H9 (cell line): ENCODE measurements at regions not wholly inside any gene's neighbourhood (a gene's known extent, or its start where the extent isn't known, plus 50 kb on each side); places are given as distances from the start of the nearest gene placed in this dataset.

ENCODE experiments used
- DNase-seq: peaks from one replicate; pipeline ENCODE4 v3.0.0-alpha.2; 2017
- H2AFZ ChIP-seq: one replicate; pipeline ENCODE4 v1.6.1; 2013; ENCODE audit warnings: mild to moderate bottlenecking, low read length, control low read depth, moderate library complexity
- H2AK5ac ChIP-seq: 2 replicates; pipeline ENCODE4 v1.6.1; 2013; ENCODE audit warnings: low read length, control low read depth, mixed read lengths; ENCODE audit not compliant: insufficient read length
- H2BK120ac ChIP-seq: one replicate; pipeline ENCODE4 v1.6.1; 2013; ENCODE audit warnings: low read depth, mild to moderate bottlenecking, low read length, control low read depth, inconsistent platforms; ENCODE audit not compliant: poor library complexity, severe bottlenecking
- H2BK12ac ChIP-seq: 2 replicates; pipeline ENCODE4 v1.6.1; 2013; ENCODE audit warnings: low read length, control low read depth, mixed read lengths, low read depth; ENCODE audit not compliant: insufficient read length
- H2BK15ac ChIP-seq: 2 replicates; pipeline ENCODE4 v1.6.1; 2013; ENCODE audit warnings: low read depth, low read length, control low read depth
- H2BK20ac ChIP-seq: one replicate; pipeline ENCODE4 v1.6.1; 2013; ENCODE audit warnings: low read depth, mild to moderate bottlenecking, low read length, control low read depth, inconsistent platforms; ENCODE audit not compliant: poor library complexity, severe bottlenecking
- H2BK5ac ChIP-seq: 2 replicates; pipeline ENCODE4 v1.6.1; 2013; ENCODE audit warnings: low read length, control low read depth, mixed read lengths; ENCODE audit not compliant: insufficient read length
- H3K14ac ChIP-seq: 2 replicates; pipeline ENCODE4 v1.6.1; 2013; ENCODE audit warnings: low read length, control low read depth; ENCODE audit not compliant: insufficient read depth
- H3K18ac ChIP-seq: 2 replicates; pipeline ENCODE4 v1.6.1; 2013; ENCODE audit warnings: low read depth, mild to moderate bottlenecking, mixed read lengths, low read length, control low read depth; ENCODE audit not compliant: insufficient read length
- H3K23ac ChIP-seq: 2 replicates; pipeline ENCODE4 v1.6.1; 2013; ENCODE audit warnings: low read length, control low read depth, mixed read lengths, low read depth; ENCODE audit not compliant: insufficient read length
- H3K23me2 ChIP-seq: 2 replicates; pipeline ENCODE4 v1.6.1; 2013; ENCODE audit warnings: low read depth, mild to moderate bottlenecking, mixed read lengths, low read length, control low read depth; ENCODE audit not compliant: insufficient read length, poor library complexity, severe bottlenecking
- H3K27ac ChIP-seq: 2 replicates; pipeline ENCODE4 v1.5.1; 2013; ENCODE audit warnings: low read length, control low read depth, mixed read lengths, low read depth; ENCODE audit not compliant: insufficient read length
- H3K27me3 ChIP-seq: 2 replicates; pipeline ENCODE4 v1.6.1; 2013; ENCODE audit warnings: low read length, control low read depth, inconsistent platforms; ENCODE audit not compliant: insufficient read depth
- H3K4ac ChIP-seq: 2 replicates; pipeline ENCODE4 v1.6.1; 2013; ENCODE audit warnings: low read depth, mild to moderate bottlenecking, control low read depth, inconsistent platforms, low read length, moderate library complexity
- H3K4me1 ChIP-seq: 2 replicates; pipeline ENCODE4 v1.6.1; 2013; ENCODE audit warnings: low read length, control low read depth, inconsistent platforms; ENCODE audit not compliant: insufficient read depth
- H3K4me2 ChIP-seq: 2 replicates; pipeline ENCODE4 v1.6.1; 2013; ENCODE audit warnings: low read length, control low read depth, mixed read lengths; ENCODE audit not compliant: insufficient read length, insufficient read depth
- H3K56ac ChIP-seq: 2 replicates; pipeline ENCODE4 v1.6.1; 2013; ENCODE audit warnings: low read depth, mild to moderate bottlenecking, mixed read lengths, low read length, control low read depth; ENCODE audit not compliant: insufficient read length
- H3K79me1 ChIP-seq: 2 replicates; pipeline ENCODE4 v1.6.1; 2013; ENCODE audit warnings: low read depth, mild to moderate bottlenecking, moderate library complexity, low read length, control low read depth, inconsistent platforms; ENCODE audit not compliant: insufficient read depth, poor library complexity, severe bottlenecking
- H3K79me2 ChIP-seq: 2 replicates; pipeline ENCODE4 v1.6.1; 2013; ENCODE audit warnings: low read length, control low read depth, inconsistent platforms; ENCODE audit not compliant: insufficient read depth
- H3K9ac ChIP-seq: 2 replicates; pipeline ENCODE4 v1.6.1; 2013; ENCODE audit warnings: low read length, control low read depth, mixed read lengths; ENCODE audit not compliant: insufficient read length; ENCODE audit errors: extremely low read depth
- H3K9me3 ChIP-seq: one replicate; pipeline ENCODE4 v1.6.1; 2013; ENCODE audit warnings: low read depth, low read length, inconsistent platforms; ENCODE audit not compliant: control insufficient read depth
- H3T11ph ChIP-seq: one replicate; pipeline ENCODE4 v1.6.1; 2013; ENCODE audit warnings: mild to moderate bottlenecking, low read length, control low read depth, inconsistent platforms
- H4K20me1 ChIP-seq: one replicate; pipeline ENCODE4 v1.6.1; 2013; ENCODE audit not compliant: control insufficient read depth, insufficient read length, insufficient read depth
- H4K5ac ChIP-seq: 2 replicates; pipeline ENCODE4 v1.6.1; 2013; ENCODE audit warnings: low read depth, mild to moderate bottlenecking, mixed read lengths, low read length, control low read depth; ENCODE audit not compliant: insufficient read length
- H4K8ac ChIP-seq: replicated peaks from 2 replicates; pipeline ENCODE4 v1.6.1; 2013; ENCODE audit warnings: low read length, control low read depth, mixed read lengths, low read depth; ENCODE audit not compliant: insufficient read length
- H4K91ac ChIP-seq: 2 replicates; pipeline ENCODE4 v1.6.1; 2013; ENCODE audit warnings: low read depth, mild to moderate bottlenecking, moderate library complexity, mixed read lengths, low read length, control low read depth; ENCODE audit not compliant: insufficient read length
- H3K27ac Mint-ChIP-seq, 3 experiments: 2 replicates in 2 of 3; 3 replicates in 1 of 3; pipeline ENCODE4 v1.8.0; 2020 to 2021; ENCODE audit warnings: mixed read lengths in 3 of 3, mild to moderate bottlenecking in 1 of 3, moderate library complexity in 1 of 3
- H3K27me3 Mint-ChIP-seq: 2 replicates; pipeline ENCODE4 v1.8.0; 2021; ENCODE audit warnings: low read depth, mild to moderate bottlenecking, moderate library complexity, mixed read lengths
- H3K36me3 Mint-ChIP-seq, 3 experiments: 2 replicates in 2 of 3; 3 replicates in 1 of 3; pipeline ENCODE4 v1.8.0; 2020 to 2021; ENCODE audit warnings: low read depth in 3 of 3, mixed read lengths in 3 of 3; ENCODE audit not compliant: insufficient read depth in 1 of 3
- H3K4me1 Mint-ChIP-seq, 2 experiments: 2 replicates each; pipeline ENCODE4 v1.8.0; 2020; ENCODE audit warnings: mixed read lengths in 2 of 2
- H3K4me3 Mint-ChIP-seq, 2 experiments: 2 replicates in 1 of 2; 3 replicates in 1 of 2; pipeline ENCODE4 v1.8.0; 2020 to 2021; ENCODE audit warnings: mild to moderate bottlenecking in 2 of 2, mixed read lengths in 2 of 2, moderate library complexity in 1 of 2
- H3K9me3 Mint-ChIP-seq, 2 experiments: 2 replicates in 1 of 2; 3 replicates in 1 of 2; pipeline ENCODE4 v1.8.0; 2020; ENCODE audit warnings: mild to moderate bottlenecking in 2 of 2, mixed read lengths in 2 of 2, moderate library complexity in 1 of 2
- CTCF ChIP-seq: fragments of 200-600 bp; sonication (generic); conservative IDR thresholded peaks from 3 replicates; pipeline ENCODE4 v1.8.0; 2021; ENCODE audit warnings: antibody characterized with exemption, mild to moderate bottlenecking
- WGBS: extraction: QIAGEN DNeasy Blood & Tissue Kit; methylation state at CpG from one replicate; pipeline ENCODE4 v1.1.7; 2013; ENCODE audit warnings: missing lambda C conversion rate, low lambda C conversion rate, mixed read lengths; ENCODE audit not compliant: insufficient read length; ENCODE audit errors: extremely low coverage; 5-methylcytosine and 5-hydroxymethylcytosine counted together

GRCh38 chr5:165569551-165569950 is 2064.1 kb downstream of the MAT2B start:
- Mint-ChIP-seq H3K27ac (no peak overlapping the region), H3K27me3 (no peaks in the 10 kb centered on the region), H3K9me3 (peaks cover 11 to 28% of the 10 kb centered on the region in 2 experiments), H3K36me3 (peaks cover 12 to 28% (median 14%) of the 10 kb centered on the region in 3 experiments), H3K4me1 (peaks cover 14 to 15% of the 10 kb centered on the region in 2 experiments), H3K4me3 (no peak overlapping the region)
- Histone ChIP-seq H2BK20ac (no peak overlapping the region), H4K20me1 (no peaks in the 10 kb centered on the region), H3K9ac (no peak overlapping the region), H3K23ac (no peak overlapping the region), H3K9me3 (no peaks in the 10 kb centered on the region), H2BK5ac (no peak overlapping the region), H2AFZ (no peak overlapping the region), H3K14ac (no peak overlapping the region), H3T11ph (no peak overlapping the region), H2AK5ac (no peak overlapping the region), H3K56ac (no peak overlapping the region), H3K27me3 (no peaks in the 10 kb centered on the region), H3K79me2 (no peaks in the 10 kb centered on the region), H3K4ac (no peak overlapping the region), H3K4me1 (no peaks in the 10 kb centered on the region), H4K5ac (no peak overlapping the region), H3K79me1 (no peaks in the 10 kb centered on the region), H4K91ac (no peak overlapping the region), H3K4me2 (no peak overlapping the region), H3K18ac (no peak overlapping the region), H3K23me2 (no peaks in the 10 kb centered on the region), H2BK15ac (no peak overlapping the region), H3K27ac (no peak overlapping the region), H4K8ac (no peak overlapping the region), H2BK120ac (no peak overlapping the region), H2BK12ac (no peak overlapping the region)
- no CpG with 5 or more reads among the region's 7 CpGs for WGBS
- no peak for TF ChIP-seq CTCF
- no peak for DNase-seq
